ENCODE measurements at regions not wholly inside any gene's neighbourhood (a gene's known extent, or its start where the extent isn't known, plus 50 kb on each side); places are given as distances from the start of the nearest gene placed in this dataset.

- Mint-ChIP-seq H3K27ac (no peak overlapping the region), H3K36me3 (no peaks in the 10 kb centered on the region), H3K4me3 (no peak overlapping the region), H3K4me1 (no peaks in the 10 kb centered on the region), H3K27me3 (ENCODE audit: low read depth in 2 of 2) (no peaks in the 10 kb centered on the region), H3K9me3 (no peaks in the 10 kb centered on the region)
- Histone ChIP-seq H3K27ac (ENCODE audit: low read length) (no peak overlapping the region), H3K27me3 (ENCODE audit: control insufficient read depth, insufficient read depth, low read length) (no peaks in the 10 kb centered on the region), H3K4me1 (ENCODE audit: control insufficient read depth, insufficient read depth, low read length) (no peaks in the 10 kb centered on the region), H3K36me3 (ENCODE audit: control insufficient read depth, insufficient read depth, low read length) (no peaks in the 10 kb centered on the region), H3K9me3 (ENCODE audit: control insufficient read depth, insufficient read depth, low read length) (no peaks in the 10 kb centered on the region), H3K4me3 (ENCODE audit: low read length) (no peak overlapping the region)
- TF ChIP-seq CTCF (IDR thresholded peaks at IDR 0.05), result no peak
- WGBS (ENCODE audit: insufficient coverage), result 86% methylated on average over 1 of the region's 1 CpG
- intact Hi-C loops (cut with micrococcal nuclease), result loop anchor here (5.0 kb wide), 1 partner anchor 783 kb away; no protein-coding TSS in a partner anchor
- DNase-seq (no peak), ATAC-seq (no peak)
These were observed 532.3 kb downstream of the SOX6 start for GRCh38 chr11:15824060-15824459.

GRCh38 chr11:15825976-15826650, 530.2 kb downstream of the SOX6 start:
- intact Hi-C loops (cut with micrococcal nuclease), result no loop called here
- H3K4me1 Mint-ChIP-seq, result no peaks in the 10 kb centered on the region
- no peaks in the 10 kb centered on the region for H3K36me3 Mint-ChIP-seq
- no peak overlapping the region for H3K4me3 Mint-ChIP-seq
- H3K27me3 Mint-ChIP-seq (ENCODE audit: low read depth in 2 of 2), result no peaks in the 10 kb centered on the region
- Histone ChIP-seq H3K4me3 (ENCODE audit: low read length) (no peak overlapping the region), H3K4me1 (ENCODE audit: control insufficient read depth, insufficient read depth, low read length) (no peaks in the 10 kb centered on the region), H3K36me3 (ENCODE audit: control insufficient read depth, insufficient read depth, low read length) (no peaks in the 10 kb centered on the region), H3K27ac (ENCODE audit: low read length) (no peak overlapping the region), H3K9me3 (ENCODE audit: control insufficient read depth, insufficient read depth, low read length) (no peaks in the 10 kb centered on the region), H3K27me3 (ENCODE audit: control insufficient read depth, insufficient read depth, low read length) (no peaks in the 10 kb centered on the region)
- H3K27ac Mint-ChIP-seq, result no peak overlapping the region
- H3K9me3 Mint-ChIP-seq, result no peaks in the 10 kb centered on the region
- no peak for ATAC-seq
- TF ChIP-seq CTCF (IDR thresholded peaks at IDR 0.05), result no peak
- no peak for DNase-seq
- 79% methylated on average over 7 of the region's 7 CpGs for WGBS (ENCODE audit: insufficient coverage)

GRCh38 chr11:15826826-15827225, 529.5 kb downstream of the SOX6 start:
- ATAC-seq, result no peak
- TF ChIP-seq CTCF (IDR thresholded peaks at IDR 0.05), result no peak

GRCh38 chr11:15828215-15828853, 528.0 kb downstream of the SOX6 start:
- Histone ChIP-seq H3K36me3 (ENCODE audit: control insufficient read depth, insufficient read depth, low read length) (no peaks in the 10 kb centered on the region), H3K27me3 (ENCODE audit: control insufficient read depth, insufficient read depth, low read length) (no peaks in the 10 kb centered on the region), H3K4me3 (ENCODE audit: low read length) (no peak overlapping the region), H3K9me3 (ENCODE audit: control insufficient read depth, insufficient read depth, low read length) (no peaks in the 10 kb centered on the region), H3K4me1 (ENCODE audit: control insufficient read depth, insufficient read depth, low read length) (no peaks in the 10 kb centered on the region), H3K27ac (ENCODE audit: low read length) (no peak overlapping the region)
- no peak for TF ChIP-seq CTCF (IDR thresholded peaks at IDR 0.05)
- WGBS (ENCODE audit: insufficient coverage), result 87% methylated on average over 8 of the region's 9 CpGs
- Mint-ChIP-seq H3K36me3 (no peaks in the 10 kb centered on the region), H3K27ac (no peak overlapping the region), H3K27me3 (ENCODE audit: low read depth in 2 of 2) (no peaks in the 10 kb centered on the region), H3K4me1 (no peaks in the 10 kb centered on the region), H3K4me3 (no peak overlapping the region), H3K9me3 (no peaks in the 10 kb centered on the region)
- no peak for ATAC-seq
- no peak for DNase-seq
- intact Hi-C loops (cut with micrococcal nuclease), result no loop called here

More at GRCh38 chr11:15826826-15827225, 529.5 kb downstream of the SOX6 start:
- H3K4me1 Mint-ChIP-seq, result no peaks in the 10 kb centered on the region
- H3K27ac ChIP-seq (ENCODE audit: low read length), result no peak overlapping the region
- H3K27me3 Mint-ChIP-seq (ENCODE audit: low read depth in 2 of 2), result no peaks in the 10 kb centered on the region
- H3K4me3 ChIP-seq (ENCODE audit: low read length), result no peak overlapping the region
- H3K36me3 Mint-ChIP-seq, result no peaks in the 10 kb centered on the region
- no peaks in the 10 kb centered on the region for H3K4me1 ChIP-seq (ENCODE audit: control insufficient read depth, insufficient read depth, low read length)
- intact Hi-C loops (cut with micrococcal nuclease), result no loop called here
- no peak overlapping the region for H3K4me3 Mint-ChIP-seq
- no peak overlapping the region for H3K27ac Mint-ChIP-seq
- no peaks in the 10 kb centered on the region for H3K9me3 Mint-ChIP-seq
- no peaks in the 10 kb centered on the region for H3K27me3 ChIP-seq (ENCODE audit: control insufficient read depth, insufficient read depth, low read length)
- DNase-seq, result no peak
- H3K36me3 ChIP-seq (ENCODE audit: control insufficient read depth, insufficient read depth, low read length), result no peaks in the 10 kb centered on the region
- H3K9me3 ChIP-seq (ENCODE audit: control insufficient read depth, insufficient read depth, low read length), result no peaks in the 10 kb centered on the region

Measured in natural killer cell (primary cell).